ENCODE measurements at regions not wholly inside any gene's neighbourhood (a gene's known extent, or its start where the extent isn't known, plus 50 kb on each side); places are given as distances from the start of the nearest gene placed in this dataset.

DNA sequence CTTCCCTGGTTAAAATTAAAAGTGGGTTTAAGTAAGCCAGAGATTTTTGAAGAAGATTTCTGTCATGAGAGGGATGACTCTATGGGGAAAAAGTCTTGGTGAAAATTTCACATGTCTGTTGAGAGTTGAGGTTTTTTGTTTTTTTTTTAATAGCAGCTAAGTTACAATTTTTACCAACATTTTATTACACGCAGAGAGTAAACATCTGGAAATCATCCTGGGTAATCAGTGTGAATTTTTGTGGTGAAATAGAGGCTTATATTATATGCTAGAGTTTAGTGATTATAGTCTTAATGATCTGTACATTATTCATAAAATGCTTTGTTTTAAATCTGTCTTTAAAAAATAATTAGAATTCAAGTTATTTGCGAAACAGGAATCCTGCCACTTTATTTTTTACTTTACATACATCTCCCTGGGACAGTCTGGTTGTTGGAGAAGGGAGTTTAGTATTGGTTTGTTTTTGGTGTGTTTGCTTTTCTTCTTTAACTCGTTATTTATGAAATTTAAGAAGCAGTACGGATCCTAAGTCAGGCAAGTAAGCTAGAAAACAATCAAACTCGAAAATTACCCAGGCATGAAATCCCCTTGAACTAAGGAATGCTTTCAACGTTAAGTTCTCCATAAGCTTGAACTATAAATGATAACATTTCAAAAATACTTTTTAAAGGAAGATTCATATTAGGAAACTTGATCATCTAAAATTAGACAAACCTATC lies 143.4 kb upstream of the TSC22D2 start:
- no peak for DNase-seq

DNA sequence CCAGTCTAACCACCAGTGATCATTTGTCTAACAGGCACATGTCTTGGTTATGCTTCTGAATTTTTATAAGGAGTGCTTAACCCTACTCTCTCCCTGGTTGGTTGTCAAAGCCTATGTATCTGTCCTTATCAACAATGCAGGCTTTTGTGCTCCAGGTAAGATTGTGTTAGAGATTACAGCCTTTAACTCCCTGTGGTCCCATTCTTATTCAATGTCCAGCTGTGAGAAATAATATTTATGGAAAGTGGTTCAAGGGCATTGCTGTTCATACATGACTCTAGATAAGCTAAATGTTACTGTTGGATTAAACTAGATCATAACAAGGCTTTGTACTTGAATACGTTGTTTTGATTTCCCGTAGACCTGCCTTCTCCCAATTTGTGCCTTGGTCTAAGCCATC lies 146.1 kb upstream of the TSC22D2 start:
- no peak for DNase-seq

DNA sequence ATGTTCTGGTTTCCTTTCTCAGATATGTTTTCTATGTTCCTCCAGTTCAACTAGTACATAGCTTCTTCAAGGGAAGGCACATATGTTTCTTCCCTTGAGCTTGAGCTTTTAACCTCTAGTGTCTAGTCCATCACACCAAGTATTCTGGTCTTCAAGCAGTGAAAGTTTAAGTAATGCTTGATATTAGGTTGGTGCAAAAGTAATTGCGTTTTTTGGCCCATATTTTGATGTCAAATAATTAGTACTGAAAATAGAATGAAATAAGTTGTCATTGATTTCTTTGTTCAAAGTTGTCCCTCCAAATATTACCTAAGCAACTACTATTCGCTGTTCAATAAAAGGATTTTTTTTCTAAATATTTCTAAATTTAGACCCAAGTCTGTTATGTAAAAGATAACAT lies 146.7 kb upstream of the TSC22D2 start:
- no peak for DNase-seq

DNA sequence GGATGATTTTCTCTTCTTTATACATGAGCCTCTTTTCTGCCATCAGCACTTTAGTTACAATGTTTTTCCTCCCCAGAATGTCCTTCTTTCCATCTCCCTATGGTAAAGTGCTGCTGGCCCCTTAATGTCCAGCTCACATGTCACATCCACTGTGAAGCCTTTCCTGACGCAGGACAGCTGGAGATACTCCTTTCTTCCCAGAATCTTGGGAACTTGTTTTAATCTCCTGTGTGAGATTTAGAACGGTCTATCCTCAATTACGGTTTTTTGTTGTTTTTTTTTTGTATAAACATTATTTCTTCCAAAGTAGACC lies 147.7 kb upstream of the TSC22D2 start:
- DNase-seq = no peak

DNA sequence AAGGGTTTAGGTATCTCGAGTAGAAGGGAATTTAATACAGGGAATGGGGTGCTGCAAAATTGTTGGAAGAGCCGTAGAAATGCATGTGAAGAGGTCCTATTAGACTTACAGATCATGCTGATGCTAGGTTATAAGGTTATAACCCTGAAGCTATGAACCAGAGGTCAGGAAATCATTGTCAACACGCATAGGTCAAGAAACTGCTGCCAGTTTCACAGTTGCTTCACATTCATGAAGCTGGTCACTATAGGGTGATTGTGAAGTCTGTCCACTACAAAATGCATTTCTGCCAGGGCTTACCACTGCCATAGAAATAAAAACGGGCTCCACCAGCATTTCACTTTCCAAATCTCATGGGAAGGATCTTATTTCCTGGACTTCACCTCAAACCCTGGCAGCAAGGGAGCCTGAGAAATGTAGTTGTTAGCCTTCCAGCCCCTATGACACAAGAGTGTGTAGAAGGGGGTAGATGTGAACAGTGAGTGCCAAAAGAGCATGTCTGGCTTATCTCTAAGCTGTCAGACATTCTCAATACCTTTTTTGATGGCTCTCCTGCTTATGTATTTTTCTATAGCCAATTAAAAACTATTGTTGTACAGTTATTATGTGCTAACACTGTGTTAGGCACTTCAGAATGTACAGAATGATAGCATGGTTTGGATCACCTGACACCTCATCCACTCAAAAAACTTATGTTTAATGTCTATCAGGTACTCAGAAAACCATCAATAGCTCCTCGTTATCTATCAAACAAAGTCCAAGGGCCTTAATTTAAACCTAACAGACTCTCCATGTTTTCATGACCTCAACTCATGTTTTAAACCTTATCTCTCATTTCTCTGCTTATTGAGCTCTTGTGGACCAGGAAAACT lies 148.3 kb upstream of the TSC22D2 start:
- DNase-seq = no peak

DNA sequence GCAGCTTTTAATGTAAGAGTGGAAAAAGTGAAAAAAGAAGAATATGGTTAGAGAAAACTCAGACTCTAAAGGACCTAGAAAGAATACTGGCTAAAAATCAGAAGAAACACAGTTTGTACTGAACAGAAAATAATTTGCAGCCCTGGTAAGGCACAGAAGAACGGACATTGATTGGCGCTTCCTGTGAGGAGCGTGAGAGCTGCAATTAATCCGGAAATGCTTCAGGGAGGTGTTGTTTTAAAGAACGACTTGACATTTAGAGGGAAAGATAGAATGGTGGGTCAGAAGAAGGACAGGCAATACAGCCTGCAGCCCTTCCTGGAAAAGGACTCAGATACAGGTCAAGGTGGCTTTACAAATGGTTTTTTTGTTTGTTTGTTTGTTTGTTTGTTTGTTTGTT lies 151.3 kb upstream of the TSC22D2 start:
- no peak for DNase-seq

DNA sequence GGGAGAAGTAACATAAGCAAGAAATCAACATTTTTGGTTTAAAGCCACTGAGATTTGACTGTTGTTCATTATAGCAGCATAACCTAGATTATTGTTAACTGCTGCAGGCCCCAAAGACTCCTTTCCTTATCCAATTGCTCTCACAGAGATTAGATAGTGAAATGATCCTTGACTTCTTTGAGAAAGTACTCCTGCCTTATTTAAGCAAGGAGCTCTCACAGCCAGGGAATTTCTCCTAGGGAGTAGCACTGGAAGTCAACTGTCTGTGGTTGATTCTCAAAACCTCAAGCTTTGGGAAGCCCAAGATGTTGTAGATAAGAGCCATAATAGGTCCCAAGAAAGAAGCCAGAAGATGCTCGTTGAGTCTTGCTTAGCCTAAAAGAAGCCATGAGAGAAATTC lies 151.8 kb upstream of the TSC22D2 start:
- DNase-seq = no peak

DNA sequence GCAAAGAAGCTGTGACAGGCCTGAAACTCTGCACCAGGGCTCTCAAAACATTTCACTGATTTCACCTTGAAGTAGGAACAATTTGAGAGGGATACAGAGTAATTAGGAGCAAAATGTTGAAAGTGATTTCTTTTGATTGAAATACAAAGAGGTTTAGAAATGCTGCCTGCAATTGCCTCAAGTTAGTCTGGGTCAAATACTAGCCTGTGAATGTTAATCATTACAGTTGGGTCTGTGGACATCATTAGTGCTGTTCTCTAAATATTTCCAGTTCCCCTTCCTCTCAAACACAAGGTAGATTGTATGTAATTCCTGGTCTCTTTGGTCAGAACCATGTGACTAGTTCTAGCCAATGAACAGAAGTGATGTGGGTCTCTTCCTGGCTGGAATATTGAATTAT lies 152.3 kb upstream of the TSC22D2 start:
- no peak for DNase-seq

DNA sequence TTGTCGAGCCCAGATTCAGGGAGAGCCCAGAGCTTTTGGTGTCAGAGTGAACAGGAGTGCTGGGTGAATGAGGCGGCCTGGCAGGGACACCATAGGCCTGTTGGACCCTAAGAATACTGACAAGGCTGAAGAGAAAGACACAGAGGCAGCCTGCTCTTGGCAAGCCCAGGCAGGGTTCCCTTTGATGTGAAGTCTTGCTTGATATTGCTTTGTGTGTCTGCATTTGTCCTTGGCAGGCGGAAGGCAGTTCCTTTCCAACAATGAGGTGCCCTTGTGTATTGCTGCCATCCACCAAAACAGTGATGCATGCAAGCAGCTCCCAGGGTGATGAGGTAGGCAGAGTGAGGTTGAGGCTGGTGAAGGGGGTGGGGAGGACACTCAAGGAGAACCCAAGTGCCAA lies 152.7 kb upstream of the TSC22D2 start:
- no peak for DNase-seq

DNA sequence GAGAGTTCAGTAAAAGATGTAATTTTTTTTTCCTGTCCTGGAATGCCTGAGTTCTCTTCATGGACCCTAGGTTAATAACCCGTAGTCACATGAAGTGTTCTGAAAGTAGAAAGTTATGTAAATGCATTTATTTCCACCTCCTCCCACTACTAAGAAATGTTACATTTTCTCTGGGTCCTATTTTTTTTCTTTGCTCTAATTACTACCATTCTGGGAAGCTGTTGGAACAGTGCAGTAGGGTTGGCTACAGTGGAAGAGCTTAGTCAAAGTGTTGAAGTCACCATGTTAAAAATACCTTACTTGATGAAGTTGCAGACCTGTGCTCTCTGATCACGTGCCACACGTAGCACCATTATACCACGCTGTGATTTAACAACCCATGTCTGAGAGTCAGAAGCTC lies 153.8 kb upstream of the TSC22D2 start:
- DNase-seq = no peak

DNA sequence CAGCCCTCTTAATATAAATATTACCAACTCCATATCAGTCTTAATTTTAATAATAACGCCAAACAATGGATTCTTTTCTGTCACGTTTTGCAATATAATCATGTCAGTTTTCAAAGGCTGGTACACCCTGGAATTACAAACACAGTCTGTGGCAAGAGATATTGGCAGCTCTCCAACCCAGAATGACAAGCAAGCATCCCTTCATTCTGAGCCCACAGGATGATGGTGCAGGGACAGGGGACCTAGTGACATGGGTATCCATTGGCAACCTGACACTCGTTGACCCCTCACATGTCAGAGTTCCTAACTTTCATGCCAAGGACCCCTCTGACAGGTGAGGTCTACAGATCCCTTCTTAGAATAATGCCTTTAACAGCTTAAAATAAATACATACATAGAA lies 154.5 kb upstream of the TSC22D2 start:
- DNase-seq = peak; percentile 26

DNA sequence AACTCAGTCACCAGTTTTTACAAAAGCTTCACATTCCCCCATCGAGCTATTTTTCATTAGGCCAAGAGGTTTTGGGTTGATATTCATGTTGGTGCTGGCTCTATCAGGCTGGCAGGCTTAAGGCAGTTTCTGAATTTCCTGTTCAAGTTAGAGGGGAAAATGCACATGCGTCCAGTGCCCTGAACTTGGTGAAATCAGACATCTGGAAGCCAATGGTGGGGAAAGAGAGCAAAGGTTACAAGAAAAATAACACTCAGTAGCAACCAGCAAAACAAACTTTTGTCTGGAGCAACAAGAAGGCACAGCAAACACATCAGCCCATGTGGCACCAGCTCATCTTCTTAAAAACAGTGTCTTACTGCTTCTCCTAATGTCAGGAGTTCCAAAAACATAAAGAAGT lies 155.6 kb upstream of the TSC22D2 start:
- DNase-seq = no peak

DNA sequence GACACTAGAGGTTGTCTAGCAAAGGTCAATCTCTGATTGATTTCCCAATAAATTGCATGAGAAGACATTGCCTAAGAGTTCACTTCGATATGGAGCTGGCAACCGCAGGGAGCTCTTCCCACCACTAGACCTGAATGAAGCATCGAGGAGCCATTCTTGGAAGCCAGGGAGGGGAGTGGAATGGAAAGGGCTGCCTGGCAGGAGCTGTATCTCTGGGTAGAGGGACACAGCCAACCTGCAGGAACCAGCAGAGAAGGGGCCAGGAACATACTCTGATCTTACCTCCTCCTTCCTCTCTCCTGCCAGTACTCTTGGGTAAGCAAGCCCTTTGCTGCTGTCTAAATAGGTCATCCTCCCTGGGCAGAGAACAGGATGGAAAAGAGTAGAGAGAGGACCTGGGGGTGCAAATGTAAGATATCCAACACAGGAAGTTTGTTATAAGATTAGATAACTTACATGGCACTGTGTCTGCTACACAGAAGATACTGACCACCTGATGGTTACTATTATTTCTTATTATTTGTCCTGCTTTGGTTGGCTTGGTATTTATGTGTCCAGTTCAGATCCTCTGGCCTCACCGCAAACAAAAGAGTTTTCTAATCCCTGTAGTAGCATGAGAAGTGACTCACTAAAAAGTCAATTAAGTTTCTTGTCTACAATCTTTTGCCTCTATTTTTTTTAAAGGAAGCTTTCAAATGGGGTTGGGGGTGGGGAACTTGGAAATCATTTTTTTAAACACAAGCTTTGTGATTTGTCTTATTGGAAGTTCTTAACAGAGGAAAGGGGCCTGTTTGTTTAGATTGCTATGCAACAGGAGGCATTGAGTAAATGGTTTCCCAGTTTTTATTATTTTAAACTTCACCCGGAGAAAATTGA lies 156.7 kb upstream of the TSC22D2 start:
- DNase-seq = no peak

DNA sequence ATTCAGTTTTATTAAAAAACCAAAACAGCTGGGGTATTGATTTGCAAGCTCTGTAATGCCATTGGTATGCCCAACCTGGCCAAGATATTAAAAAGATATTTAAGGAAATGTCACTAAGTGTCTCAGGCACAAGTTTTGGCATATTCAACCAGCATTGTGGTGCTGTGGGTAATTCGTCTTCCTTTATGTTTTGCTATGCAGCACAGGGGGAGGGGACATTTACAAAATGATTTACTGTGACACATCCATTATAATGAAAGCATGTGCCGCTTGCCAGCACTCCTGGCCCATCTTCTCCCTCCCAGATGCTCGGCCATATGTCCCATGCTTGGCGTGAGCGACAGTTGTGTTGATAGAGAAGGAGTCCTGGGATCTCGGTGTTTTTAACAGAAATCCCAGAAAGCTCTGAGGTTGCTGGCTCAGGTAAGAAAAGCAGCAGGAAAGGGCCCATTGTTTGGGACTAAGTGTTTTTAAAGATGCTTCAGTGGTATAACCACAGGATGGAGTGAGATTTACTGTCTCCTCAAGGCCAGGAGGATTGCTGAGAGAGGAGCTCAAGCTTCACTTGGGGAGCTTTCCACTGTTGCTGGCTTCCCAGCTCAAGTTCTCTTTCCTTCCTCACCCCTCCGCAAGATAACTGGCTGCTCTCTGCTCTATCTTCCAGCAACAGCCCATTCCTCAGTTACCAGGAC lies 158.2 kb upstream of the TSC22D2 start:
- no peak for DNase-seq

DNA sequence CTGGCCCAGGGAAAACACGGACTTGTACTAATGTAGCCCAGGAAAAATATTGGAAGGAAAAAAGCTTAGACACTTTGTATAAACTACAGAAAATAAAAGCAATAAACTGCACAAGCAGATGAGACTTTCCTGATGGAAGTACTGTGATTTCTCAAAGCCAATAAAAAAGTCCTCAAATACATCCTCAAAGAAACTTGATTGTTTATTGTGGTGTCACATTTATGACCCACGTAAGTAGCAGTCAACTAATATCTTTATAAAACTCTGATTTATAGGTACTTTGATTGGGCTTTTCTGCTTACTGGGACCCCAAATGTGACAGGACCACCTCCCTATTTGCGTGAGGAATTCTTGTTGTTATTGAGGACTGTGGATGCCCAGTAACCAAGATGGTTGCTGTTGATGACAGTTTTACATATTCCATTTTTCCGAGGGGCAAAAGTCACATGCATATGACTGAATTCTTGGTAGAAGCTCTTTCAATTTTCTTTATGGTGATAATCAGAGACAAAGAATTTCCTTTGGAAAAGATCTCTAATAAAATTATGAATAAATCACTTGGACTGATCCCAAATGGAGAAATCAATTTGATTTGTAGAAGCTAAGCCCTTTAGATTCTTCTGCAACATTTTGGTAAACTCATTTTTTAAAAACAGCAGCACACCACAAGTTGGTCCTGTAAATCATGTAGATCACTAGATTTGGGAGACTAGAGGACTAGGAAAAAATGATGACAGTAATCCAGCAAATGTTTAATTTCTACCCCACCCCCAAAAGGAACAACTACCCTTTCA lies 159.0 kb upstream of the TSC22D2 start:
- DNase-seq = no peak

DNA sequence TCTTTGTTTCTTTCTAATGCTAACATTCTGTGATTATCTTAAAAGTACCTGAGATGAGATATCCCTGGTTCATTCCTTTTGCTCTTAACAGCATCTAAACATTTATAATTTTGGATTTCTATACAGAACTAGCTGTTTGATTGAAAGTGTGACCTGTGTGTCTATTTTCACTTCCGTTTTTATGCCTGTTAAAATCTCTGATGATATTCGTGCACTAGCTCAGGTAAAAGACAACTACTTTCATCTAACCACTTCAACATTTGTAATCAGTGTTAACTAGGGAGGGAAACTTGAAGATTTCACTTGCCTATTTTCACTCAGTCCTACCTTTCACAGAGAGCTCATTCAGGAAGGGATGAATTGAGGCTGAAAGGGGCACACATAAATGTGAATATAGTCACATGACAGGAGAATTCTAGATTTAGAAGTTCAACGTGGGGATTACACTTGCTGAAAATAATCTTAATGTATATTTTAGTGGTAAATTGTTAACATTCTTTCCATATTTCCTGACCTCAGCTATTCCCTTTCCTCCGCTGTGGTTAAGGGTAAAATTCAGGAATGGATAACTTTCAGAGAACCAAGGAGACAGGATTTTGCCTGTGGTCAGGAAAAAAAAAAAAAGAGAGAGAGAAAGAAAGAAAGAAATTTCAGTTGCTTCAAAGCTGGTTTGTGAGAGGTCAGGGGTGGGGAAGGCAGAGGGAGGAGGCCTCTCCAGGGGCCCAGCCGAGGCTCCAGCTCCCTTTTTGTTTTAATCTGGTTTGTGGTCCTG lies 159.8 kb upstream of the TSC22D2 start:
- no peak for DNase-seq

DNA sequence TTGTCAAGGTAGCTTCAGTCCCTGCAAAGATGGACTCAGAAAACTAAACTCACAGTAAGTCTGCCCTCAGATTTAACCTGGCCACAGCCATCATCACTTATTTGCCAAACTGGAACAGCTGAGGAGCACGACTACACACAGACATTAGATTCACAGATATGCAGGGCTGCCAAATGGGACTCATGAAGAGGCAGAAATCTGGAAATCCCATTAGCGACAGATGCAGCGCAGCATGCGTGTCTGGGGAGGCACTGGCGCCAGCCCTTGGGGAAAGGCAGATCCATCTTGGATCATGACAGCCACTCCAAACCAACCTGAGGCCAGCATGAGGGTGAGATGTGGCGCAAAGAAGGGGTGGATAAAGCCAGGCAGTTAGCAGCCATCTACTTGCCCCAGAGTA lies 160.7 kb upstream of the TSC22D2 start:
- DNase-seq = no peak

DNA sequence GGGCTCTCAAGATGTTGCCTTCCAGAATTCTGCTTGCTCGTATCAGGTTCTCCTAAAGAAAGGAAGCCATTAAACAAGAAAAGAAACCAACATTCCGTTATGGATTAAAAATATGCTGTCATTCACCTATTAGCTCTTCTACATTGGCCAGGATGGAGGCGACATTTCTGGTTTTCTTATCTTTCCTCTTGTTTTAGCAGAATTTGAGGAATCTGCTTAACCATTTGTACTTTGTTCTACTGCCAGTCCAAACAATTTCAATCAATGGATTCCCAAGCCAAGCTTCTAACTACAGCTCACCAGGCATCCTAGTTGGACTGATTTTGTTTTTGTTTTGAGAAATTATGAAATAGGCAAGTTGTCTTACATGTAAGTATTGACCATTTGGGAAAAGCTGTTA lies 164.6 kb upstream of the TSC22D2 start:
- DNase-seq = no peak

DNA sequence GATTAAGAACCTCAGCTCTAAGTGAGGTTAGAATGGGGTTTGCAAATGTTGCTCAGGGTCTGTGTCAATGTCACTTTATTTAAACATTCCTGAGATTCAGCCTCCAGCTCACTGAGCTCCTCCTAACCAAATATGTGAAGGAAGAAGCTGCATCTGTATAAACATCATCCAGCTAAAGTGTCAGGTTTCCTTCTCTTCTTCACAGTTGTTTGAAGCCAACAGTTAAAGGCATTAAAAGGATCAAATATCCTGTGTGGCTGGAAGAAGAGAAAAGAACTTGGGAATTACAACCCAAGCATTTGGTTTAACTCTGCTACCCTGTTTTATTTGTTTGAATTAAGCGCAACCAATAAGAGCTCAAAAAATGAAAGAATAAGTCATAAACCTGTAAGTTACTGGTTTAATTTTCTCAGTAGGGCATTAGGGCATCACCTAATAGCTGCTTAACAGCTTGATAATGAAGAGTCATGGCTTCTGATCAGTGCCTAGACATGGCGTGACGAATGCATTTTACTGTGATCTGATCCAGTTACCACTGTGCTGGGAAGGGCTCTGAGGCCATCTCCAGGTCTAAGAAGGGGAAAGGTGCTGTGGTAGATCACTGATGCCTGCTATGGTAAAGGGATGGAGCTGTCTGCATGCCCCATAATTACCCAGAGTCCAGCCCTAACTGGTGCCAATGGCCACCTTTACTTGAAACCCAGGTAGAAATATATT lies 165.7 kb upstream of the TSC22D2 start:
- DNase-seq = no peak

DNA sequence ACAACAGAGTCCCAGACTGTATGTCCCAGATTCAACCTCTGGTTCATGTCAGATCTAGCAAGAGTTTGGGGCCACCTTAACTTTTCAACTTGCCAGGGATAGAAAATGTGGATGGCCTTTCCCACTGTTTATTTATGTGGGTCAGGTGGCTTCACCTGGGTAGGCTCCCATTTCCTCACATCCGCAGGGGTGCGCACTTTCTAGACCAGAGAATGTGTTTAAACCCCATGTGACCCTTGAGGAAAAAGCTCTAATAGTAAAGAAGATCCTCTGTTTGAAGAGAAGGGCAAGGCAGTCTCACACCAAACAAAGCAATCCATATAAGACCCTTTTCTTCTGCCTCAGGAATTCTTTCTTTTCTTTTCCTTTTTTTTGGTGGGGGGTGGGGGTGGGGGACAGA lies 167.2 kb upstream of the TSC22D2 start:
- no peak for DNase-seq

DNA sequence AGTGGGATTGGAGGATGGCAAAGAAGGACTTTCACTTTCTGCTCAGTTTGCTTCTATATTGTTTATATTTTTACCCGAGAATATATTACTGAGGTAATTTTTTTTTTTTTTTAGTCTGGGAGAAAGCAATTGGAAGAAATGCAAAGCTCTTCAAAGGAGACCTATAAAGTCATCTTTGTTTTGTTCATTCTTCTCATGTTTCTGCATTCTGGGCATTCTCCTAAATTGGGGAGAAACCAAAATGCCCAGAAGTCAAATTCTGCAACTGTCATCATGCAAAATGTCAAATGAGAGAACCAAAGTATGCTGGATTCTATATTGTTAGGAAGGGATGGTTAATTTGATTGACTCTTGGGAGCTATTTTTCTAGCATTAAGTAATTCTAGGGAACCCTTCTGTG lies 168.3 kb upstream of the TSC22D2 start:
- no peak for DNase-seq
